Panc1 (cell line): ENCODE measurements at regions not wholly inside any gene's neighbourhood (a gene's known extent, or its start where the extent isn't known, plus 50 kb on each side); places are given as distances from the start of the nearest gene placed in this dataset.

Source experiments
- CTCF ChIP-seq: fragments of 450-650 bp; IDR thresholded peaks from 2 replicates; pipeline ENCODE4 v1.5.1; 2017; ENCODE audit warnings: mild to moderate bottlenecking
- POLR2AphosphoS5 ChIP-seq: IDR thresholded peaks from 2 replicates; pipeline ENCODE4 v1.6.1; 2012; ENCODE audit warnings: mild to moderate bottlenecking, low read depth, low read length, moderate library complexity
- REST ChIP-seq, 2 experiments: IDR thresholded peaks; 2 replicates each; pipeline ENCODE4 v1.6.1; 2011 to 2012; ENCODE audit warnings: low read depth in 2 of 2, control low read depth in 1 of 2, low read length in 1 of 2, mild to moderate bottlenecking in 1 of 2, moderate library complexity in 1 of 2; ENCODE audit not compliant: insufficient read depth in 1 of 2

GRCh38 chr5:66324357-66324756 lies 180.3 kb downstream of the SREK1 start:
- no peak for TF ChIP-seq CTCF
- no peak for TF ChIP-seq REST (IDR thresholded peaks at IDR 0.05; ENCODE audit: insufficient read depth in 1 of 2, low read depth in 2 of 2, low read length in 1 of 2)
- no peak for TF ChIP-seq POLR2AphosphoS5
